Fibroblast of lung (primary cell): ENCODE measurements at regions not wholly inside any gene's neighbourhood (a gene's known extent, or its start where the extent isn't known, plus 50 kb on each side); places are given as distances from the start of the nearest gene placed in this dataset.

Experiments
- CTCF ChIP-seq, 2 donors: IDR thresholded peaks in 1 of 2; conservative IDR thresholded peaks in 1 of 2; 1 replicate in 1 of 2; 2 replicates in 1 of 2; pipeline ENCODE4 v1.5.1; 2011 to 2012; ENCODE audit warnings: low read length in 2 of 2, control low read depth in 1 of 2, inconsistent platforms in 1 of 2, low read depth in 1 of 2, mild to moderate bottlenecking in 1 of 2
- EZH2 ChIP-seq: IDR thresholded peaks from 2 replicates; pipeline ENCODE4 v1.5.1; 2012; ENCODE audit warnings: low read length, control low read depth, mild to moderate bottlenecking; ENCODE audit errors: missing control alignments

DNA sequence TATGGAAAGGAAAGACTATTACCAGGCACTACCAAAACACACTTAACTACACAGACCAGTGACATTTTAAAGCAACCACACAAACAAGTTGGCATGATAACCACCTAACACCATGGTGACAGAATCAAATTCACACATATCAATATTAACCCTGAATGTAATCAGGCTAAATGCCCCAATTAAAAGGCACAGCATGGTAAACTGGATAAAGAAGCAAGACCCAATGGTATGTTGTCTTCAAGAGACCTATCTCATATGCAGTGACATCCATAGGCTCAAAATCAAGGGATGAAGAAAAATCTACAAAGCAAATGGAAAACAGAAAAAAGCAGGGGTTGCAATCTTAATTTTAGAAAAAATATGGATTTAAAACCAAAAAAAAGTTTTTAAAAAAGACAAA is 86.0 kb downstream of the SAMD9 start:
- no peak for TF ChIP-seq CTCF (conservative IDR thresholded peaks at IDR 0.05 in 1 of 2, IDR thresholded peaks at IDR 0.05 in 1 of 2; ENCODE audit: low read depth in 1 of 2, low read length in 2 of 2)
- TF ChIP-seq EZH2 = no peak
